Cardiac fibroblast (primary cell): ENCODE measurements at regions not wholly inside any gene's neighbourhood (a gene's known extent, or its start where the extent isn't known, plus 50 kb on each side); places are given as distances from the start of the nearest gene placed in this dataset.

Source experiments
- DNase-seq, 2 donors: peaks; one replicate each; pipeline versions ENCODE4 v3.0.0 to v3.0.0-alpha.2; 2010; ENCODE audit warnings: low read depth in 2 of 2
- H3K4me3 ChIP-seq, 2 donors: replicated peaks in 1 of 2; 1 replicate in 1 of 2; 2 replicates in 1 of 2; pipeline ENCODE4 v1.5.1; 2011; ENCODE audit warnings: low read depth in 2 of 2, low read length in 2 of 2, mild to moderate bottlenecking in 2 of 2, moderate library complexity in 1 of 2
- TF ChIP-seq, protein P1 (sequence below): IDR thresholded peaks from one replicate; pipeline ENCODE4 v1.5.1; 2011; ENCODE audit warnings: low read depth, mild to moderate bottlenecking, low read length, inconsistent platforms

DNA sequence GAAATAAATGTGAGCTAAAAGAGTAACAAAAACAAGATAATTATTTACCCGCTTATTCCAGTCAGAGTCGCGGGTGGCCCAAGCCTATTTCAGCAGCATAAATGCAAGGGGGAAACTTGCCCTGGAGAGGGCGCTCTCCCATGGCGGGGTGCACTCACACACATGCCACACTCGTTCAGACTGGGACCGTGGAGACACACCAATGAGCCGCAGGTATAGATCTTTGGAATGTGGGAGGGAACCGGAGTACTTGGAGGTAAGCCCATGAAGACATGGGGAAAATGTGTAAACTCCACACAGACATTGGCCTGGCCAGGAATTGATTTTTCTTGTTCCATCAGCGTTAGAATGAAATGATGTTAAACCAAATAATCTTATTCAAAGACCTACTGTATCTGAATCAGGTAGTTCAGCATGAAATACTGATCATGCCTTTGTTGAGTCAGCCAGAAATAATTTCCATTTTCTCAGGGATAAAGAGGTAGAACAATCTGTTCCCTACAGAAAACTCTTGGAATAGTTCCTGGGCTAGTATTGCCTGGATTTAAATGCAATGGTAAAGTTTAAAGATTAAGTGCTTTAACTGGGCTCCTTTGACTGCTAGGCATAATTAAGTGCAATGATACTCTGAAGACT lies 191.5 kb downstream of the MCHR2 start:
- H3K4me3 ChIP-seq = no peak overlapping the region
- TF ChIP-seq, protein P1, sequence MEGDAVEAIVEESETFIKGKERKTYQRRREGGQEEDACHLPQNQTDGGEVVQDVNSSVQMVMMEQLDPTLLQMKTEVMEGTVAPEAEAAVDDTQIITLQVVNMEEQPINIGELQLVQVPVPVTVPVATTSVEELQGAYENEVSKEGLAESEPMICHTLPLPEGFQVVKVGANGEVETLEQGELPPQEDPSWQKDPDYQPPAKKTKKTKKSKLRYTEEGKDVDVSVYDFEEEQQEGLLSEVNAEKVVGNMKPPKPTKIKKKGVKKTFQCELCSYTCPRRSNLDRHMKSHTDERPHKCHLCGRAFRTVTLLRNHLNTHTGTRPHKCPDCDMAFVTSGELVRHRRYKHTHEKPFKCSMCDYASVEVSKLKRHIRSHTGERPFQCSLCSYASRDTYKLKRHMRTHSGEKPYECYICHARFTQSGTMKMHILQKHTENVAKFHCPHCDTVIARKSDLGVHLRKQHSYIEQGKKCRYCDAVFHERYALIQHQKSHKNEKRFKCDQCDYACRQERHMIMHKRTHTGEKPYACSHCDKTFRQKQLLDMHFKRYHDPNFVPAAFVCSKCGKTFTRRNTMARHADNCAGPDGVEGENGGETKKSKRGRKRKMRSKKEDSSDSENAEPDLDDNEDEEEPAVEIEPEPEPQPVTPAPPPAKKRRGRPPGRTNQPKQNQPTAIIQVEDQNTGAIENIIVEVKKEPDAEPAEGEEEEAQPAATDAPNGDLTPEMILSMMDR = no peak
- DNase-seq = no peak

DNA sequence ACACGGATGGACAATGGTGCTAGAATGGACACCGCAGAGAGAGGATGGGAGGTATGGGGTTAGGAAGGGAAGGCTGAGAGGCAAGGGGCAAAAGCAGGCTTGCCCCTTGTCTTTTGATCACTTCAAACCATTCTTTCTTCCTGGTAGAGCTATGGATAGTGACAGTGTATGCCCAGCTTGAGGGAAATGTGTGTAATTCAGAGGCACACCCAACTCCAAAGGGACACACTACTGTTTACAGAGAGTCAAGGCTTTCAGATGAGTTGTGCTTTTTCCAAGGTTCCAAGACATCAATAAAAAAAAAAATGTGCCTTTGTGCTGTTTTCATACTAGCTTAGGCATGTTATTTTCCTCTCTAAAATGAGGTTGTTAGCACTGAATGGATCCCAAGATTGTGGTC lies 185.0 kb downstream of the MCHR2 start:
- TF ChIP-seq, protein P1 = no peak
- no peak for DNase-seq
- no peak overlapping the region for H3K4me3 ChIP-seq

DNA sequence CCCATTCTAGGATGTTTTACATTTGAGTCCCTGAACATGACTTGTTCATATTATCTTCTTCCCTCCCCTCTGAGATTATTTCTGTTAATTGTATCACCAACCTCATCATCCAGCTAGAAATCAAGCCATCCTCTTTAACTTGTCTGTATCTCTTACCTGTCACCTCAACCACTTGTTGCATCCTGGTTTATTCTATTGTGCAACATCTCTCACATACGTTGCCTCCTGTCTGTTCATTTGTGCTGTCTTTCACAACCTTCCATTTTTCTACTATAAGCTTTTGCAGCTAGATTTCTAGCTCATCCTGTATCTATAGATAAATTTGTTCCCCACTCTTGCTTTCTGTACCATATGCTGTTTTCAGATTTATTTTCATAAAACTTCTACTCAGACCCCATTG lies 183.7 kb downstream of the MCHR2 start:
- no peak overlapping the region for H3K4me3 ChIP-seq
- TF ChIP-seq, protein P1 = no peak
- DNase-seq = no peak

DNA sequence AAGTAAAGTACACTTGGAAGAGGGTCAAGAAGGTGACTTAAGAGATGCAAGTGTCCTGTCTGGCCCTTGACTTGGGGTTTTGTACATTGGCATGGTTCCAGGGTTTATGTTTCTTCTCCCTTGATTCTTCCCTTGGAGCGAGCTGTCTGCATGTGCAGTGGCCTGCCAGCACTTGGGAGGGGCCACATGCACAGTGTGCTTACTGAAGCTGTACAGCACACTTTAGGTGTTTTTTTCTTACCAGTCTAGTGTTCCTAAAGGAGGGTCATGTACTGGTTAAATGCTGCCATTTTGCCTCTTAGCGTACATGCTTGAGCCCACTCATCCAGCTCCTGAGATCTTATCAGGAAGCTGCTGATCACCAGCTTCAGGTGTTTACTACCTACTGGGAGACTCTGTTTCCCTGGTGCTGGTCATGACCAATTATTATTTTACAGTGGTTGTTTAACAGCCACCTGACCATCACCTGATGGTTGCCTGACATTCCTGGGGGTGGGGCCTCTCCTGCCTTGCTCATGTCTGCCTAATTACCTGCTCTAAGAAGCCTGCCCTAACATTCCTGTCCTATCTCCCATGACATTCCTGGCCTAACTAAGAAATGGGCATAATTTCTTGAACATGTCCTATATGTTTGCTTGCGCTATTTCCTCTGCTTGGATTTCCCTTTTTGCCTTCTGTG lies 182.9 kb downstream of the MCHR2 start:
- no peak for DNase-seq
- TF ChIP-seq, protein P1 = no peak
- no peak overlapping the region for H3K4me3 ChIP-seq

DNA sequence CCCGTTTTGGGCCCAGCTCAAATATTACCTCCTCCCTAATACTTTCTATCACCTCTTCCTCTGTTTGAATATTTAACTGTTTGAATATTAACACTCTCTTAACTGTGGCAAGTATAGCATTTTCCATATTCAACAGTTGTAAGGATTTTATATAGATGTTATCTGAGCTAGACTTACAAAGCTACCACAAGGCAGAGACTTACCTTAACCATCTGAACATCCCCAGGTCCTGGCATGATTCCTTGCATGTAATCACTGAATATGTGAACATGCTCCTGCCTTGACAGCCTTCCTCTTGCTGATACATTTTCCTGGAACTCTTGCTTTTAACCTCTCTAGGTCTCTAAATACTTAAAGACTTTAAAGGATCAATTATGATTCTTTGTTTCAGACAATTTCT lies 182.4 kb downstream of the MCHR2 start:
- DNase-seq = no peak
- TF ChIP-seq, protein P1 = no peak
- H3K4me3 ChIP-seq = no peak overlapping the region

DNA sequence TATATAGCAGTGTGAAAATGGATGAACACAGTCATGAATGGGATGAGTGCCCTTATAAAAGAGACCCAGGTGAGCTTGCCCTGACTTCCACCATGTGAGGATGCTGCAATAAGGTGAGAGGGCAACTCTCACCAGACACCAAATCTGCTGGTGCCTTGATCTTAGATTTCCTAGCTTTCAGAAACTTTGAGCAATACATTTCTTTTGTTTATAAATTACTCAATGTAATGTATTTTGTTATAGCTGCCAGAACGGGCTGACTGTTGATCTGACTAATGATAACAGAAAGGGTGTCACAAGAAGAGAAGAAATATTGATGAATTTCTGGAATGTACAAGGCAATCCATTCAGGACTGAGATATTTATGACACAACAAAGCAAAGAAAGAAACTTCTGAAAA lies 180.5 kb downstream of the MCHR2 start:
- no peak for DNase-seq
- no peak overlapping the region for H3K4me3 ChIP-seq
- TF ChIP-seq, protein P1 = no peak
